ENCODE measurements at regions not wholly inside any gene's neighbourhood (a gene's known extent, or its start where the extent isn't known, plus 50 kb on each side); places are given as distances from the start of the nearest gene placed in this dataset.

- Histone ChIP-seq H3K9me3 (ENCODE audit: control insufficient read depth in 1 of 2, low read length in 2 of 2) (no peaks in the 10 kb centered on the region), H3K4me3 (ENCODE audit: low read depth in 1 of 2, low read length in 2 of 2) (no peak overlapping the region), H3K36me3 (ENCODE audit: control insufficient read depth in 1 of 2, insufficient read depth in 2 of 2, low read length in 2 of 2) (no peaks in the 10 kb centered on the region), H3K4me1 (ENCODE audit: control insufficient read depth in 1 of 2, insufficient read depth in 2 of 2, low read length in 2 of 2) (no peaks in the 10 kb centered on the region), H3K27me3 (ENCODE audit: control insufficient read depth in 1 of 2, insufficient read depth in 2 of 2, low read length in 2 of 2) (no peaks in the 10 kb centered on the region), H3K9ac (ENCODE audit: low read depth in 1 of 2, low read length in 2 of 2) (no peak overlapping the region), H3K27ac (ENCODE audit: low read depth, low read length) (no peak overlapping the region)
Observed at GRCh38 chr12:4056910-4057845, 184.0 kb upstream of the PARP11 start.

GRCh38 chr12:4054630-4055029 lies 181.4 kb upstream of the PARP11 start:
- Histone ChIP-seq H3K4me1 (ENCODE audit: control insufficient read depth in 1 of 2, insufficient read depth in 2 of 2, low read length in 2 of 2) (no peaks in the 10 kb centered on the region), H3K9me3 (ENCODE audit: control insufficient read depth in 1 of 2, low read length in 2 of 2) (no peaks in the 10 kb centered on the region), H3K27me3 (ENCODE audit: control insufficient read depth in 1 of 2, insufficient read depth in 2 of 2, low read length in 2 of 2) (no peaks in the 10 kb centered on the region), H3K4me3 (ENCODE audit: low read depth in 1 of 2, low read length in 2 of 2) (no peak overlapping the region), H3K36me3 (ENCODE audit: control insufficient read depth in 1 of 2, insufficient read depth in 2 of 2, low read length in 2 of 2) (no peaks in the 10 kb centered on the region), H3K27ac (ENCODE audit: low read depth, low read length) (no peak overlapping the region), H3K9ac (ENCODE audit: low read depth in 1 of 2, low read length in 2 of 2) (no peak overlapping the region)

- Histone ChIP-seq H3K36me3 (ENCODE audit: control insufficient read depth in 1 of 2, insufficient read depth in 2 of 2, low read length in 2 of 2) (no peaks in the 10 kb centered on the region), H3K4me1 (ENCODE audit: control insufficient read depth in 1 of 2, insufficient read depth in 2 of 2, low read length in 2 of 2) (no peaks in the 10 kb centered on the region), H3K9ac (ENCODE audit: low read depth in 1 of 2, low read length in 2 of 2) (no peak overlapping the region), H3K9me3 (ENCODE audit: control insufficient read depth in 1 of 2, low read length in 2 of 2) (no peaks in the 10 kb centered on the region), H3K27me3 (ENCODE audit: control insufficient read depth in 1 of 2, insufficient read depth in 2 of 2, low read length in 2 of 2) (no peaks in the 10 kb centered on the region), H3K4me3 (ENCODE audit: low read depth in 1 of 2, low read length in 2 of 2) (no peak overlapping the region), H3K27ac (ENCODE audit: low read depth, low read length) (no peak overlapping the region)
Observed at GRCh38 chr12:4052691-4053090, 179.5 kb upstream of the PARP11 start.

- no peaks in the 10 kb centered on the region for H3K36me3 ChIP-seq (ENCODE audit: control insufficient read depth in 1 of 2, insufficient read depth in 2 of 2, low read length in 2 of 2)
- no peak overlapping the region for H3K4me3 ChIP-seq (ENCODE audit: low read depth in 1 of 2, low read length in 2 of 2)
- H3K9ac ChIP-seq (ENCODE audit: low read depth in 1 of 2, low read length in 2 of 2), result no peak overlapping the region
- no peaks in the 10 kb centered on the region for H3K27me3 ChIP-seq (ENCODE audit: control insufficient read depth in 1 of 2, insufficient read depth in 2 of 2, low read length in 2 of 2)
- H3K27ac ChIP-seq (ENCODE audit: low read depth, low read length), result no peak overlapping the region
- H3K4me1 ChIP-seq (ENCODE audit: control insufficient read depth in 1 of 2, insufficient read depth in 2 of 2, low read length in 2 of 2), result no peaks in the 10 kb centered on the region
- no peaks in the 10 kb centered on the region for H3K9me3 ChIP-seq (ENCODE audit: control insufficient read depth in 1 of 2, low read length in 2 of 2)
Observed at GRCh38 chr12:4051596-4051995, 178.4 kb upstream of the PARP11 start.

- Histone ChIP-seq H3K4me1 (ENCODE audit: control insufficient read depth in 1 of 2, insufficient read depth in 2 of 2, low read length in 2 of 2) (peaks cover 0 to 6% of the 10 kb centered on the region in 2 donors), H3K27me3 (ENCODE audit: control insufficient read depth in 1 of 2, insufficient read depth in 2 of 2, low read length in 2 of 2) (no peaks in the 10 kb centered on the region), H3K9ac (ENCODE audit: low read depth in 1 of 2, low read length in 2 of 2) (no peak overlapping the region), H3K4me3 (ENCODE audit: low read depth in 1 of 2, low read length in 2 of 2) (no peak overlapping the region), H3K36me3 (ENCODE audit: control insufficient read depth in 1 of 2, insufficient read depth in 2 of 2, low read length in 2 of 2) (no peaks in the 10 kb centered on the region), H3K27ac (ENCODE audit: low read depth, low read length) (no peak overlapping the region), H3K9me3 (ENCODE audit: control insufficient read depth in 1 of 2, low read length in 2 of 2) (no peaks in the 10 kb centered on the region)
Observed at GRCh38 chr12:4050340-4050739, 177.1 kb upstream of the PARP11 start.

GRCh38 chr12:4049298-4050080 lies 176.3 kb upstream of the PARP11 start:
- H3K27ac ChIP-seq (ENCODE audit: low read depth, low read length), result no peak overlapping the region
- H3K9me3 ChIP-seq (ENCODE audit: control insufficient read depth in 1 of 2, low read length in 2 of 2), result no peaks in the 10 kb centered on the region
- H3K9ac ChIP-seq (ENCODE audit: low read depth in 1 of 2, low read length in 2 of 2), result no peak overlapping the region
- H3K27me3 ChIP-seq (ENCODE audit: control insufficient read depth in 1 of 2, insufficient read depth in 2 of 2, low read length in 2 of 2), result no peaks in the 10 kb centered on the region
- no peak overlapping the region for H3K4me3 ChIP-seq (ENCODE audit: low read depth in 1 of 2, low read length in 2 of 2)
- no peaks in the 10 kb centered on the region for H3K36me3 ChIP-seq (ENCODE audit: control insufficient read depth in 1 of 2, insufficient read depth in 2 of 2, low read length in 2 of 2)
- peaks cover 0 to 6% of the 10 kb centered on the region in 2 donors for H3K4me1 ChIP-seq (ENCODE audit: control insufficient read depth in 1 of 2, insufficient read depth in 2 of 2, low read length in 2 of 2)

- no peaks in the 10 kb centered on the region for H3K9me3 ChIP-seq (ENCODE audit: control insufficient read depth in 1 of 2, low read length in 2 of 2)
- no peak overlapping the region for H3K27ac ChIP-seq (ENCODE audit: low read depth, low read length)
- no peak overlapping the region for H3K9ac ChIP-seq (ENCODE audit: low read depth in 1 of 2, low read length in 2 of 2)
- H3K4me3 ChIP-seq (ENCODE audit: low read depth in 1 of 2, low read length in 2 of 2), result no peak overlapping the region
- no peaks in the 10 kb centered on the region for H3K27me3 ChIP-seq (ENCODE audit: control insufficient read depth in 1 of 2, insufficient read depth in 2 of 2, low read length in 2 of 2)
- peaks cover 0 to 6% of the 10 kb centered on the region in 2 donors for H3K4me1 ChIP-seq (ENCODE audit: control insufficient read depth in 1 of 2, insufficient read depth in 2 of 2, low read length in 2 of 2)
- H3K36me3 ChIP-seq (ENCODE audit: control insufficient read depth in 1 of 2, insufficient read depth in 2 of 2, low read length in 2 of 2), result no peaks in the 10 kb centered on the region
Observed at GRCh38 chr12:4047421-4047820, 174.2 kb upstream of the PARP11 start.

GRCh38 chr12:4046495-4046840 lies 173.3 kb upstream of the PARP11 start:
- Histone ChIP-seq H3K9me3 (ENCODE audit: control insufficient read depth in 1 of 2, low read length in 2 of 2) (no peaks in the 10 kb centered on the region), H3K27ac (ENCODE audit: low read depth, low read length) (no peak overlapping the region), H3K4me1 (ENCODE audit: control insufficient read depth in 1 of 2, insufficient read depth in 2 of 2, low read length in 2 of 2) (peaks cover under 1 to 6% of the 10 kb centered on the region in 2 donors), H3K36me3 (ENCODE audit: control insufficient read depth in 1 of 2, insufficient read depth in 2 of 2, low read length in 2 of 2) (no peaks in the 10 kb centered on the region), H3K4me3 (ENCODE audit: low read depth in 1 of 2, low read length in 2 of 2) (peak overlapping the region in 1 of 2 donors; percentile 41), H3K9ac (ENCODE audit: low read depth in 1 of 2, low read length in 2 of 2) (no peak overlapping the region), H3K27me3 (ENCODE audit: control insufficient read depth in 1 of 2, insufficient read depth in 2 of 2, low read length in 2 of 2) (no peaks in the 10 kb centered on the region)

- Histone ChIP-seq H3K27me3 (ENCODE audit: control insufficient read depth in 1 of 2, insufficient read depth in 2 of 2, low read length in 2 of 2) (no peaks in the 10 kb centered on the region), H3K4me1 (ENCODE audit: control insufficient read depth in 1 of 2, insufficient read depth in 2 of 2, low read length in 2 of 2) (peaks cover 5 to 11% of the 10 kb centered on the region in 2 donors), H3K9ac (ENCODE audit: low read depth in 1 of 2, low read length in 2 of 2) (no peak overlapping the region), H3K4me3 (ENCODE audit: low read depth in 1 of 2, low read length in 2 of 2) (peak overlapping the region in 1 of 2 donors; percentile 41), H3K9me3 (ENCODE audit: control insufficient read depth in 1 of 2, low read length in 2 of 2) (no peaks in the 10 kb centered on the region), H3K27ac (ENCODE audit: low read depth, low read length) (no peak overlapping the region), H3K36me3 (ENCODE audit: control insufficient read depth in 1 of 2, insufficient read depth in 2 of 2, low read length in 2 of 2) (no peaks in the 10 kb centered on the region)
Observed at GRCh38 chr12:4045786-4046494, 172.7 kb upstream of the PARP11 start.
